A549 (cell line): ENCODE measurements at regions not wholly inside any gene's neighbourhood (a gene's known extent, or its start where the extent isn't known, plus 50 kb on each side); places are given as distances from the start of the nearest gene placed in this dataset.

Experiments
- CHD2 ChIP-seq: fragments of 150-350 bp; IDR thresholded peaks from 2 replicates; pipeline ENCODE4 v1.6.1; 2014; ENCODE audit warnings: low read length; ENCODE audit not compliant: partially characterized antibody
- HOXB13 ChIP-seq: fragments of 250-450 bp; sonication (Bioruptor Pico); IDR thresholded peaks from 2 replicates; pipeline ENCODE4 v1.5.0; 2020; ENCODE audit warnings: low read depth, mild to moderate bottlenecking, moderate library complexity
- POLR2A ChIP-seq: IDR thresholded peaks from 2 replicates; pipeline ENCODE4 v1.6.1; 2012; ENCODE audit warnings: mild to moderate bottlenecking, low read length
- POLR2AphosphoS2 ChIP-seq: conservative IDR thresholded peaks from 2 replicates; pipeline ENCODE4 v1.6.1; 2012; ENCODE audit warnings: low read length, improper control_type of control experiment, inconsistent platforms
- ZC3H11A ChIP-seq: fragments of 450-650 bp; IDR thresholded peaks from 2 replicates; pipeline ENCODE4 v1.6.1; 2014; ENCODE audit warnings: antibody characterized with exemption, mild to moderate bottlenecking
- ZSCAN20 ChIP-seq: fragments of 250-450 bp; sonication (Bioruptor Pico); IDR thresholded peaks from 2 replicates; pipeline ENCODE4 v1.8.0; 2022; ENCODE audit warnings: mild to moderate bottlenecking, moderate library complexity
- TF ChIP-seq, protein P1 (sequence below): fragments of >200 bp; sonication (Bioruptor Twin); formaldehyde crosslinking; IDR thresholded peaks from 3 replicates; pipeline ENCODE4 v1.5.1; 2016
- TF ChIP-seq, protein P2 (sequence below): IDR thresholded peaks from 2 replicates; pipeline ENCODE4 v1.6.1; 2012
- TF ChIP-seq, protein P3 (sequence below): fragments of 200-600 bp; sonication (generic); IDR thresholded peaks from 2 replicates; pipeline ENCODE4 v1.6.1; 2016; ENCODE audit warnings: antibody characterized with exemption, mild to moderate bottlenecking, moderate library complexity

DNA sequence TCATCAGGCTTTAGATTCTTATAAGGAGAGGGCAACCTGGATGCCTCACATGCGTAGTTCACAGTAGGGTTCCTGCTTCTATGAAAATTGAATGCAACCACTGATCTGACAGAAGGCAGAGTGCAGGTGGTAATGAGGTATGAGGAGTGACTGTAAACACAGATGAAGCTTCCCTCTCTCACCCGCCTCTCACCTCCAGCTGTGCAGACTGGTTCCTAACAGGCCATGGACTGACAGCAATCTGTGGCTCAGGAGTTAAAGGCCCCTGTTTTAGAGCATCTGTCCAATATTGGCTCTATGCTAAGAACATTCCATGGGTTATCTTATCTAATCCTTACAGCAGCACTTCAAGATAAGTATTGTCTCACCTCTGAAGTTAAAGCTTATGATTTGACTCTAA lies 213.5 kb upstream of the NRP1 start:
- TF ChIP-seq, protein P1, sequence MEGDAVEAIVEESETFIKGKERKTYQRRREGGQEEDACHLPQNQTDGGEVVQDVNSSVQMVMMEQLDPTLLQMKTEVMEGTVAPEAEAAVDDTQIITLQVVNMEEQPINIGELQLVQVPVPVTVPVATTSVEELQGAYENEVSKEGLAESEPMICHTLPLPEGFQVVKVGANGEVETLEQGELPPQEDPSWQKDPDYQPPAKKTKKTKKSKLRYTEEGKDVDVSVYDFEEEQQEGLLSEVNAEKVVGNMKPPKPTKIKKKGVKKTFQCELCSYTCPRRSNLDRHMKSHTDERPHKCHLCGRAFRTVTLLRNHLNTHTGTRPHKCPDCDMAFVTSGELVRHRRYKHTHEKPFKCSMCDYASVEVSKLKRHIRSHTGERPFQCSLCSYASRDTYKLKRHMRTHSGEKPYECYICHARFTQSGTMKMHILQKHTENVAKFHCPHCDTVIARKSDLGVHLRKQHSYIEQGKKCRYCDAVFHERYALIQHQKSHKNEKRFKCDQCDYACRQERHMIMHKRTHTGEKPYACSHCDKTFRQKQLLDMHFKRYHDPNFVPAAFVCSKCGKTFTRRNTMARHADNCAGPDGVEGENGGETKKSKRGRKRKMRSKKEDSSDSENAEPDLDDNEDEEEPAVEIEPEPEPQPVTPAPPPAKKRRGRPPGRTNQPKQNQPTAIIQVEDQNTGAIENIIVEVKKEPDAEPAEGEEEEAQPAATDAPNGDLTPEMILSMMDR: no peak
- TF ChIP-seq POLR2A: no peak
- no peak for TF ChIP-seq ZC3H11A
- TF ChIP-seq, protein P2, sequence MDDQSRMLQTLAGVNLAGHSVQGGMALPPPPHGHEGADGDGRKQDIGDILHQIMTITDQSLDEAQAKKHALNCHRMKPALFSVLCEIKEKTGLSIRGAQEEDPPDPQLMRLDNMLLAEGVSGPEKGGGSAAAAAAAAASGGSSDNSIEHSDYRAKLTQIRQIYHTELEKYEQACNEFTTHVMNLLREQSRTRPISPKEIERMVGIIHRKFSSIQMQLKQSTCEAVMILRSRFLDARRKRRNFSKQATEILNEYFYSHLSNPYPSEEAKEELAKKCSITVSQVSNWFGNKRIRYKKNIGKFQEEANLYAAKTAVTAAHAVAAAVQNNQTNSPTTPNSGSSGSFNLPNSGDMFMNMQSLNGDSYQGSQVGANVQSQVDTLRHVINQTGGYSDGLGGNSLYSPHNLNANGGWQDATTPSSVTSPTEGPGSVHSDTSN: no peak
- TF ChIP-seq POLR2AphosphoS2: no peak
- TF ChIP-seq ZSCAN20 (CRISPR knock-in tag): no peak
- TF ChIP-seq, protein P3, sequence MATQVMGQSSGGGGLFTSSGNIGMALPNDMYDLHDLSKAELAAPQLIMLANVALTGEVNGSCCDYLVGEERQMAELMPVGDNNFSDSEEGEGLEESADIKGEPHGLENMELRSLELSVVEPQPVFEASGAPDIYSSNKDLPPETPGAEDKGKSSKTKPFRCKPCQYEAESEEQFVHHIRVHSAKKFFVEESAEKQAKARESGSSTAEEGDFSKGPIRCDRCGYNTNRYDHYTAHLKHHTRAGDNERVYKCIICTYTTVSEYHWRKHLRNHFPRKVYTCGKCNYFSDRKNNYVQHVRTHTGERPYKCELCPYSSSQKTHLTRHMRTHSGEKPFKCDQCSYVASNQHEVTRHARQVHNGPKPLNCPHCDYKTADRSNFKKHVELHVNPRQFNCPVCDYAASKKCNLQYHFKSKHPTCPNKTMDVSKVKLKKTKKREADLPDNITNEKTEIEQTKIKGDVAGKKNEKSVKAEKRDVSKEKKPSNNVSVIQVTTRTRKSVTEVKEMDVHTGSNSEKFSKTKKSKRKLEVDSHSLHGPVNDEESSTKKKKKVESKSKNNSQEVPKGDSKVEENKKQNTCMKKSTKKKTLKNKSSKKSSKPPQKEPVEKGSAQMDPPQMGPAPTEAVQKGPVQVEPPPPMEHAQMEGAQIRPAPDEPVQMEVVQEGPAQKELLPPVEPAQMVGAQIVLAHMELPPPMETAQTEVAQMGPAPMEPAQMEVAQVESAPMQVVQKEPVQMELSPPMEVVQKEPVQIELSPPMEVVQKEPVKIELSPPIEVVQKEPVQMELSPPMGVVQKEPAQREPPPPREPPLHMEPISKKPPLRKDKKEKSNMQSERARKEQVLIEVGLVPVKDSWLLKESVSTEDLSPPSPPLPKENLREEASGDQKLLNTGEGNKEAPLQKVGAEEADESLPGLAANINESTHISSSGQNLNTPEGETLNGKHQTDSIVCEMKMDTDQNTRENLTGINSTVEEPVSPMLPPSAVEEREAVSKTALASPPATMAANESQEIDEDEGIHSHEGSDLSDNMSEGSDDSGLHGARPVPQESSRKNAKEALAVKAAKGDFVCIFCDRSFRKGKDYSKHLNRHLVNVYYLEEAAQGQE: no peak
- TF ChIP-seq HOXB13 (CRISPR knock-in tag): no peak
- no peak for TF ChIP-seq CHD2
